SK-N-SH (cell line): ENCODE measurements at regions not wholly inside any gene's neighbourhood (a gene's known extent, or its start where the extent isn't known, plus 50 kb on each side); places are given as distances from the start of the nearest gene placed in this dataset.

ENCODE experiments used
- CTCF ChIA-PET: fragments of 300-600, 350-600 bp; formaldehyde crosslinking; extraction: SDS; loops from one replicate; lab custom pipeline; 2021; lab: Yijun Ruan, JAX
- POLR2A ChIA-PET: fragments of 350-600 bp; sonication (Branson Sonifier 250); formaldehyde crosslinking; extraction: SDS; loops from one replicate; lab custom pipeline; 2020; ENCODE audit warnings: antibody characterized with exemption, inconsistent platforms; lab: Yijun Ruan, JAX
- DNase-seq: peaks from one replicate; pipeline ENCODE4 v3.0.0; 2012
- H2AFZ ChIP-seq: fragments of 200-600 bp; sonication (generic); 2 replicates; pipeline ENCODE4 v1.8.1; 2016; ENCODE audit warnings: antibody characterized with exemption, mild to moderate bottlenecking, low read depth
- H3F3A ChIP-seq: fragments of 200-600 bp; sonication (generic); replicated peaks from 2 replicates; pipeline ENCODE3; 2016; ENCODE audit warnings: antibody characterized with exemption, mild to moderate bottlenecking; ENCODE audit not compliant: insufficient read depth
- H3K27ac ChIP-seq, 2 experiments: fragments of 200-500 bp in 1 of 2; fragments of 200-600 bp in 1 of 2; sonication (Bioruptor generic) in 1 of 2; sonication (generic), shearing (Covaris generic) in 1 of 2; 2 replicates each; pipeline versions ENCODE4 v1.5.1 to v1.6.1; 2014 to 2016; ENCODE audit warnings: low read depth in 2 of 2, inconsistent platforms in 1 of 2, low read length in 1 of 2, mild to moderate bottlenecking in 1 of 2, mixed read lengths in 1 of 2
- H3K27me3 ChIP-seq: fragments of 200-600 bp; sonication (generic), shearing (Covaris generic); 2 replicates; pipeline ENCODE4 v1.6.1; 2016; ENCODE audit warnings: mixed run types; ENCODE audit not compliant: insufficient read depth
- H3K36me3 ChIP-seq, 2 experiments: fragments of 200-500 bp in 1 of 2; fragments of 200-600 bp in 1 of 2; sonication (Bioruptor generic) in 1 of 2; sonication (generic) in 1 of 2; replicated peaks in 1 of 2; 2 replicates each; pipeline versions ENCODE3 to v1.5.1; 2014 to 2016; ENCODE audit warnings: low read length in 1 of 2, mild to moderate bottlenecking in 1 of 2; ENCODE audit not compliant: insufficient read depth in 2 of 2, control insufficient read depth in 1 of 2
- H3K4me1 ChIP-seq, 2 experiments: fragments of 200-500 bp in 1 of 2; fragments of 200-600 bp in 1 of 2; sonication (Bioruptor generic) in 1 of 2; sonication (generic), shearing (Covaris generic) in 1 of 2; 2 replicates each; pipeline versions ENCODE4 v1.5.1 to v1.6.1; 2014 to 2016; ENCODE audit warnings: low read depth in 1 of 2, low read length in 1 of 2, mixed run types in 1 of 2; ENCODE audit not compliant: insufficient read depth in 2 of 2, control insufficient read depth in 1 of 2
- H3K4me2 ChIP-seq: fragments of 200-600 bp; sonication (generic), shearing (Covaris generic); 2 replicates; pipeline ENCODE4 v1.6.1; 2017; ENCODE audit warnings: mixed run types
- H3K4me3 ChIP-seq, 2 experiments: fragments of 200-500 bp in 1 of 2; fragments of 200-600 bp in 1 of 2; sonication (Bioruptor generic) in 1 of 2; sonication (generic), shearing (Covaris generic) in 1 of 2; 2 replicates each; pipeline versions ENCODE4 v1.5.1 to v1.8.1; 2014 to 2016; ENCODE audit warnings: low read depth in 2 of 2, inconsistent platforms in 1 of 2, low read length in 1 of 2, mild to moderate bottlenecking in 1 of 2, mixed read lengths in 1 of 2, moderate library complexity in 1 of 2
- H3K79me2 ChIP-seq: fragments of 200-600 bp; sonication (generic); 2 replicates; pipeline ENCODE4 v1.8.1; 2017; ENCODE audit warnings: mild to moderate bottlenecking; ENCODE audit not compliant: insufficient read depth
- H3K9ac ChIP-seq: fragments of 200-600 bp; sonication (generic); 2 replicates; pipeline ENCODE4 v1.6.1; 2017; ENCODE audit warnings: mixed run types
- H3K9me2 ChIP-seq: fragments of 200-600 bp; sonication (generic); 2 replicates; pipeline ENCODE4 v1.6.1; 2017; ENCODE audit warnings: mixed run types
- H3K9me3 ChIP-seq: fragments of 200-600 bp; sonication (generic); 2 replicates; pipeline ENCODE4 v1.6.1; 2017; ENCODE audit warnings: mixed run types, mild to moderate bottlenecking, moderate library complexity
- H4K20me1 ChIP-seq: fragments of 200-600 bp; sonication (generic); 2 replicates; pipeline ENCODE4 v1.6.1; 2017; ENCODE audit warnings: mild to moderate bottlenecking, mixed run types; ENCODE audit not compliant: insufficient read depth
- CTCF ChIP-seq: fragments of 200-600 bp; sonication (generic); IDR thresholded peaks from 2 replicates; pipeline ENCODE4 v1.6.1; 2017; ENCODE audit warnings: antibody characterized with exemption, mild to moderate bottlenecking, moderate library complexity
- EP300 ChIP-seq, 2 experiments: IDR thresholded peaks; 2 replicates each; pipeline versions ENCODE4 v1.4.0 to v1.6.1; 2012; ENCODE audit warnings: borderline replicate concordance in 1 of 2, low read depth in 1 of 2, low read length in 1 of 2
- FOSL2 ChIP-seq: IDR thresholded peaks from 2 replicates; pipeline ENCODE4 v1.4.0; 2012; ENCODE audit warnings: low read depth, mild to moderate bottlenecking, moderate library complexity, borderline replicate concordance
- IRF3 ChIP-seq: fragments of 150-350 bp; IDR thresholded peaks from 2 replicates; pipeline ENCODE4 v1.6.1; 2016; ENCODE audit warnings: mild to moderate bottlenecking, low read depth, low read length
- MAX ChIP-seq: IDR thresholded peaks from 2 replicates; pipeline ENCODE4 v1.4.0; 2012; ENCODE audit warnings: low read depth
- MEF2A ChIP-seq: IDR thresholded peaks from 2 replicates; pipeline ENCODE4 v1.4.0; 2012; ENCODE audit warnings: low read depth, borderline replicate concordance
- NFIC ChIP-seq: IDR thresholded peaks from 2 replicates; pipeline ENCODE4 v1.4.0; 2012; ENCODE audit warnings: borderline replicate concordance
- NRF1 ChIP-seq: IDR thresholded peaks from 2 replicates; pipeline ENCODE4 v1.6.1; 2012; ENCODE audit warnings: low read depth, mild to moderate bottlenecking, low read length
- POLR2AphosphoS5 ChIP-seq: IDR thresholded peaks from 2 replicates; pipeline ENCODE4 v1.6.1; 2012; ENCODE audit warnings: low read depth, low read length
- RCOR1 ChIP-seq: fragments of 150-350 bp; IDR thresholded peaks from 2 replicates; pipeline ENCODE4 v1.6.1; 2017; ENCODE audit warnings: antibody characterized with exemption, low read length
- RXRA ChIP-seq: IDR thresholded peaks from 2 replicates; pipeline ENCODE4 v1.4.0; 2012; ENCODE audit warnings: low read depth, mild to moderate bottlenecking, borderline replicate concordance
- SIN3A ChIP-seq: IDR thresholded peaks from 2 replicates; pipeline ENCODE4 v1.6.1; 2012; ENCODE audit warnings: low read depth, mild to moderate bottlenecking, low read length, moderate library complexity, borderline replicate concordance
- TAF1 ChIP-seq: IDR thresholded peaks from 2 replicates; pipeline ENCODE4 v1.6.1; 2012; ENCODE audit warnings: low read depth, mild to moderate bottlenecking, low read length, moderate library complexity, borderline replicate concordance
- TCF12 ChIP-seq: IDR thresholded peaks from 2 replicates; pipeline ENCODE4 v1.4.0; 2012
- TEAD4 ChIP-seq: IDR thresholded peaks from 2 replicates; pipeline ENCODE4 v1.4.0; 2012; ENCODE audit warnings: mild to moderate bottlenecking, borderline replicate concordance; ENCODE audit not compliant: insufficient read depth
- USF2 ChIP-seq: fragments of 150-350 bp; IDR thresholded peaks from 2 replicates; pipeline ENCODE4 v1.6.1; 2017; ENCODE audit warnings: antibody characterized with exemption, low read length, low read depth, borderline replicate concordance
- YY1 ChIP-seq: IDR thresholded peaks from 2 replicates; pipeline ENCODE4 v1.4.0; 2012; ENCODE audit warnings: low read depth, mild to moderate bottlenecking
- WGBS: methylation state at CpG from one replicate; pipeline ENCODE4 v1.1.6; 2017; ENCODE audit warnings: low lambda C conversion rate; 5-methylcytosine and 5-hydroxymethylcytosine counted together

- no peak for TF ChIP-seq CTCF
- no peak for TF ChIP-seq NRF1
- no peak for TF ChIP-seq SIN3A
- no peak for TF ChIP-seq POLR2AphosphoS5
- no peak for TF ChIP-seq TEAD4
- TF ChIP-seq NFIC = no peak
- no peak for TF ChIP-seq RXRA
- no peak for TF ChIP-seq MAX
- no peak for TF ChIP-seq IRF3
- TF ChIP-seq FOSL2 = no peak
- no peak for TF ChIP-seq TAF1
These were observed 51.5 kb upstream of the FGF3 start (continued) for GRCh38 chr11:69870766-69871165.

GRCh38 chr11:69873166-69874077 is 54.2 kb upstream of the FGF3 start:
- CTCF ChIA-PET = interaction anchor here (1.1 to 1.7 kb wide), 9 partner anchors 11 to 319 kb away, joined by 3 to 5 read pairs (median 3); no protein-coding TSS in a partner anchor
- 69% methylated on average over 15 of the region's 15 CpGs for WGBS
- no peak for DNase-seq
- Histone ChIP-seq H3K9ac (no peak overlapping the region), H3K9me3 (no peaks in the 10 kb centered on the region), H3K36me3 (no peaks in the 10 kb centered on the region), H3K27ac (no peak overlapping the region), H3K4me2 (no peak overlapping the region), H3K79me2 (no peaks in the 10 kb centered on the region), H4K20me1 (no peaks in the 10 kb centered on the region), H3K27me3 (no peaks in the 10 kb centered on the region), H3K4me3 (no peak overlapping the region), H3K9me2 (no peaks in the 10 kb centered on the region), H2AFZ (no peak overlapping the region), H3K4me1 (no peaks in the 10 kb centered on the region), H3F3A (no peaks in the 10 kb centered on the region)
- TF ChIP-seq MEF2A = no peak
- no peak for TF ChIP-seq TCF12
- TF ChIP-seq EP300 (IDR thresholded peaks at IDR 0.05; ENCODE audit: borderline replicate concordance in 1 of 2, low read depth in 1 of 2, low read length in 1 of 2) = no peak
- no peak for TF ChIP-seq TAF1
- TF ChIP-seq USF2 = no peak
- TF ChIP-seq NRF1 = no peak
- TF ChIP-seq RCOR1 = no peak
- no peak for TF ChIP-seq YY1
- no peak for TF ChIP-seq FOSL2
- POLR2A ChIA-PET = no interaction called here
